ENCODE measurements at regions not wholly inside any gene's neighbourhood (a gene's known extent, or its start where the extent isn't known, plus 50 kb on each side); places are given as distances from the start of the nearest gene placed in this dataset.

- H3F3A ChIP-seq (replicated peaks; ENCODE audit: insufficient read depth) = no peaks in the 10 kb centered on the region
Observed at GRCh38 chr2:207354462-207354861, 175.3 kb upstream of the CREB1 start.

GRCh38 chr2:207356567-207356966 lies 173.2 kb upstream of the CREB1 start:
- Histone ChIP-seq H3K9ac (no peak overlapping the region), H3K9me2 (no peaks in the 10 kb centered on the region), H3K36me3 (replicated peaks in 1 of 2; ENCODE audit: control insufficient read depth in 1 of 2, insufficient read depth in 2 of 2, low read length in 1 of 2) (no peaks in the 10 kb centered on the region), H3K4me2 (no peak overlapping the region), H3K79me2 (ENCODE audit: insufficient read depth) (no peaks in the 10 kb centered on the region), H3K27me3 (ENCODE audit: insufficient read depth) (no peaks in the 10 kb centered on the region), H3F3A (replicated peaks; ENCODE audit: insufficient read depth) (no peaks in the 10 kb centered on the region), H3K4me1 (ENCODE audit: control insufficient read depth in 1 of 2, insufficient read depth in 2 of 2, low read depth in 1 of 2, low read length in 1 of 2) (peaks cover 0 to 4% of the 10 kb centered on the region in 2 experiments; a peak in 1 of 4 replicates), H2AFZ (ENCODE audit: low read depth) (no peak overlapping the region), H4K20me1 (ENCODE audit: insufficient read depth) (no peaks in the 10 kb centered on the region), H3K9me3 (no peaks in the 10 kb centered on the region), H3K27ac (ENCODE audit: low read depth in 2 of 2, low read length in 1 of 2) (no peak overlapping the region), H3K4me3 (ENCODE audit: low read depth in 2 of 2, low read length in 1 of 2) (no peak overlapping the region)
- DNase-seq = no peak
- TF ChIP-seq MXI1 (IDR thresholded peaks at IDR 0.05; ENCODE audit: low read depth, low read length) (no peak), FOSL2 (IDR thresholded peaks at IDR 0.05; ENCODE audit: borderline replicate concordance, low read depth) (no peak)
- CTCF ChIA-PET = interaction anchor here (0.7 kb wide), 1 partner anchor 18 kb away, joined by 3 read pairs; no protein-coding TSS in a partner anchor
- WGBS (ENCODE audit: low lambda C conversion rate) = 33% methylated on average over 1 of the region's 1 CpG
- POLR2A ChIA-PET = no interaction called here

More at GRCh38 chr2:207354462-207354861, 175.3 kb upstream of the CREB1 start:
- TF ChIP-seq FOXJ3 (CRISPR knock-in tag; IDR thresholded peaks at IDR 0.05) = no peak
- no peak for TF ChIP-seq FOXM1 (IDR thresholded peaks at IDR 0.05; ENCODE audit: low read depth)
- no peak for TF ChIP-seq RCOR1 (IDR thresholded peaks at IDR 0.05; ENCODE audit: low read length)
- no peak for TF ChIP-seq GATA2 (CRISPR knock-in tag; IDR thresholded peaks at IDR 0.05)
- no peak for TF ChIP-seq GABPA (IDR thresholded peaks at IDR 0.05; ENCODE audit: low read depth)
- TF ChIP-seq POLR2AphosphoS5 (IDR thresholded peaks at IDR 0.05; ENCODE audit: low read depth, low read length) = no peak
- no peak for TF ChIP-seq SMC3 (IDR thresholded peaks at IDR 0.05; ENCODE audit: low read depth, low read length)
- no peak for TF ChIP-seq SIN3A (IDR thresholded peaks at IDR 0.05; ENCODE audit: borderline replicate concordance, low read depth, low read length)
- TF ChIP-seq TEAD4 (IDR thresholded peaks at IDR 0.05; ENCODE audit: borderline replicate concordance, insufficient read depth) = no peak
- Histone ChIP-seq H3K4me2 (no peak overlapping the region), H3K4me3 (ENCODE audit: low read depth in 2 of 2, low read length in 1 of 2) (no peak overlapping the region), H4K20me1 (ENCODE audit: insufficient read depth) (no peaks in the 10 kb centered on the region), H2AFZ (ENCODE audit: low read depth) (no peak overlapping the region), H3K9ac (no peak overlapping the region), H3K9me2 (no peaks in the 10 kb centered on the region), H3K27me3 (ENCODE audit: insufficient read depth) (no peaks in the 10 kb centered on the region), H3K79me2 (ENCODE audit: insufficient read depth) (no peaks in the 10 kb centered on the region), H3K4me1 (ENCODE audit: control insufficient read depth in 1 of 2, insufficient read depth in 2 of 2, low read depth in 1 of 2, low read length in 1 of 2) (peaks cover 0 to 4% of the 10 kb centered on the region in 2 experiments; a peak in 1 of 4 replicates), H3K9me3 (no peaks in the 10 kb centered on the region), H3K36me3 (replicated peaks in 1 of 2; ENCODE audit: control insufficient read depth in 1 of 2, insufficient read depth in 2 of 2, low read length in 1 of 2) (no peaks in the 10 kb centered on the region), H3K27ac (ENCODE audit: low read depth in 2 of 2, low read length in 1 of 2) (no peak overlapping the region)
- DNase-seq = no peak
- ChIA-PET POLR2A (no interaction called here), CTCF (no interaction called here)
- WGBS (ENCODE audit: low lambda C conversion rate) = 76% methylated on average over 1 of the region's 1 CpG

GRCh38 chr2:207357216-207357615 lies 172.5 kb upstream of the CREB1 start:
- no peaks in the 10 kb centered on the region for H3K9me2 ChIP-seq
- 44% methylated on average over 2 of the region's 2 CpGs for whole genome bisulfite sequencing (ENCODE audit: low lambda C conversion rate)
- no peaks in the 10 kb centered on the region for H3K27me3 ChIP-seq (ENCODE audit: insufficient read depth)
- H3F3A ChIP-seq (replicated peaks; ENCODE audit: insufficient read depth) = no peaks in the 10 kb centered on the region
- no peaks in the 10 kb centered on the region for H3K36me3 ChIP-seq (replicated peaks in 1 of 2; ENCODE audit: control insufficient read depth in 1 of 2, insufficient read depth in 2 of 2, low read length in 1 of 2)
- no peak for DNase-seq
- CTCF ChIA-PET = no interaction called here
- no peak overlapping the region for H3K4me3 ChIP-seq (ENCODE audit: low read depth in 2 of 2, low read length in 1 of 2)
- no peak overlapping the region for H2AFZ ChIP-seq (ENCODE audit: low read depth)
- H3K4me2 ChIP-seq = no peak overlapping the region
- H3K9me3 ChIP-seq = no peaks in the 10 kb centered on the region
- H3K9ac ChIP-seq = no peak overlapping the region
- peaks cover 0 to 4% of the 10 kb centered on the region in 2 experiments; a peak in 1 of 4 replicates for H3K4me1 ChIP-seq (ENCODE audit: control insufficient read depth in 1 of 2, insufficient read depth in 2 of 2, low read depth in 1 of 2, low read length in 1 of 2)
- POLR2A ChIA-PET = no interaction called here
- no peaks in the 10 kb centered on the region for H4K20me1 ChIP-seq (ENCODE audit: insufficient read depth)
- H3K79me2 ChIP-seq (ENCODE audit: insufficient read depth) = no peaks in the 10 kb centered on the region
- H3K27ac ChIP-seq (ENCODE audit: low read depth in 2 of 2, low read length in 1 of 2) = no peak overlapping the region
- TF ChIP-seq RXRA (IDR thresholded peaks at IDR 0.05; ENCODE audit: borderline replicate concordance, low read depth) = no peak
- TF ChIP-seq FOSL2 (IDR thresholded peaks at IDR 0.05; ENCODE audit: borderline replicate concordance, low read depth) = no peak
- no peak for TF ChIP-seq NFIC (IDR thresholded peaks at IDR 0.05; ENCODE audit: borderline replicate concordance)
- TF ChIP-seq REST (IDR thresholded peaks at IDR 0.05; ENCODE audit: low read depth, low read length) = no peak
- TF ChIP-seq MXI1 (IDR thresholded peaks at IDR 0.05; ENCODE audit: low read depth, low read length) = no peak
- TF ChIP-seq GABPA (IDR thresholded peaks at IDR 0.05; ENCODE audit: low read depth) = no peak
- no peak for TF ChIP-seq EZH2phosphoT487 (IDR thresholded peaks at IDR 0.05; ENCODE audit: borderline replicate concordance, low read depth)
- TF ChIP-seq EP300 (IDR thresholded peaks at IDR 0.05; ENCODE audit: borderline replicate concordance in 1 of 2, low read depth in 1 of 2, low read length in 1 of 2) = no peak
- no peak for TF ChIP-seq TAF1 (IDR thresholded peaks at IDR 0.05; ENCODE audit: borderline replicate concordance, low read depth, low read length)
- TF ChIP-seq ZBTB33 (IDR thresholded peaks at IDR 0.05; ENCODE audit: borderline replicate concordance, low read depth) = no peak
